ENCODE measurements at regions not wholly inside any gene's neighbourhood (a gene's known extent, or its start where the extent isn't known, plus 50 kb on each side); places are given as distances from the start of the nearest gene placed in this dataset.

DNA sequence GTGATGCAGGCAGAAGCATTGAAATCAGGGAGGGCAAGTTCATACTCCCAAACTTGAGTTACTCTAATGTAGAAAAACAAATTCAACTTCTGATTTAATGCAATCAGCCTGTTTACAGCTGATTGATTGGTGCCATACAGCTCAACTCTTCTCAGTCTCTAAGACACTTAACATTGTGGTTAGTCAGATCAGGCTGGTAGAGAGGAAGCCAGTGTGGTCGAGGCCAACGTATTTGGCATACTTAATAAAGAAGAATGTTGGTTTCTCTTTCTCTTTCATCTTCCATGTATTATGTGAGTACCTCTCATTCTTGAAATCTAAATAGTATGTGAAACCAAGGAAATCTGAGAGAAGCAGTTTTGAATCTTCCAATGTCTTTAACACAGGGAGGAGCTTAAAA, 255.0 kb upstream of the SLITRK1 start:
- H3K4me3 ChIP-seq (replicated peaks; ENCODE audit: insufficient read depth, low read length): no peak overlapping the region

GRCh38 chr13:84136582-84136981, 254.3 kb upstream of the SLITRK1 start:
- no peak for DNase-seq (ENCODE audit: low read depth in 1 of 2, low spot score in 1 of 2)
- Histone ChIP-seq H3K4me3 (replicated peaks; ENCODE audit: insufficient read depth, low read length) (no peak overlapping the region), H3K27me3 (ENCODE audit: insufficient read depth, poor library complexity, severe bottlenecking) (no peaks in the 10 kb centered on the region), H3K27ac (replicated peaks) (no peak overlapping the region)
- TF ChIP-seq CTCF (IDR thresholded peaks at IDR 0.05; ENCODE audit: insufficient read depth, low read length) (no peak), GABPA (IDR thresholded peaks at IDR 0.05; ENCODE audit: low read depth) (no peak), POLR2AphosphoS5 (IDR thresholded peaks at IDR 0.05; ENCODE audit: low read depth) (no peak), SPI1 (IDR thresholded peaks at IDR 0.05; ENCODE audit: borderline replicate concordance, low read depth) (no peak), REST (IDR thresholded peaks at IDR 0.05; ENCODE audit: insufficient replicate concordance, low read depth) (no peak)

More for the DNA sequence above, 255.0 kb upstream of the SLITRK1 start:
- Histone ChIP-seq H3K27me3 (ENCODE audit: insufficient read depth, poor library complexity, severe bottlenecking) (no peaks in the 10 kb centered on the region), H3K27ac (replicated peaks) (no peak overlapping the region)
- no peak for TF ChIP-seq SPI1 (IDR thresholded peaks at IDR 0.05; ENCODE audit: borderline replicate concordance, low read depth)
- no peak for TF ChIP-seq POLR2AphosphoS5 (IDR thresholded peaks at IDR 0.05; ENCODE audit: low read depth)
- no peak for DNase-seq (ENCODE audit: low read depth in 1 of 2, low spot score in 1 of 2)

- TF ChIP-seq GABPA (IDR thresholded peaks at IDR 0.05; ENCODE audit: low read depth) (no peak), POLR2AphosphoS5 (IDR thresholded peaks at IDR 0.05; ENCODE audit: low read depth) (no peak)
- DNase-seq (ENCODE audit: low read depth in 1 of 2, low spot score in 1 of 2): no peak
Measured at GRCh38 chr13:84132491-84132890, 250.2 kb upstream of the SLITRK1 start.

DNA sequence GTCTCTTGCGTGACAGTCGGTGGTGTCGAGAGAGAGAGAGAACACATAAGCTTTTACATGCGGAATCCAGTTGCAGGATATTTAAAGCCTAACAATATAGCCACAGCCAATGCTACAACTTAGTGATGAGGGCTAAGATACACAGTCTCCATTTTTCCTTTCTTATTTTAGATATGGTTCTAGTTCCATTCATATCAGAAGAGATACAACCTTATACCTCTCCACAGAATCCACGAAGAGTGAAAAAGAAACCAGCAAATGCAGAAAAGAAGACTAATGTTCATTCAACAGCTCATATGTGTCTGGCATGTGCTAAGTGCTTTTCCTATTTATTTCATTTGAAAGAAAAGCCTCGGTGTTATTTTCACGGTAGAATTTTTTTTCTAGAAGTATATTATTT, 249.0 kb upstream of the SLITRK1 start:
- Histone ChIP-seq H3K27ac (replicated peaks) (no peak overlapping the region), H3K27me3 (ENCODE audit: insufficient read depth, poor library complexity, severe bottlenecking) (no peaks in the 10 kb centered on the region), H3K4me3 (replicated peaks; ENCODE audit: insufficient read depth, low read length) (no peak overlapping the region)
- TF ChIP-seq GABPA (IDR thresholded peaks at IDR 0.05; ENCODE audit: low read depth) (no peak), REST (IDR thresholded peaks at IDR 0.05; ENCODE audit: insufficient replicate concordance, low read depth) (no peak), SPI1 (IDR thresholded peaks at IDR 0.05; ENCODE audit: borderline replicate concordance, low read depth) (no peak), POLR2AphosphoS5 (IDR thresholded peaks at IDR 0.05; ENCODE audit: low read depth) (no peak), CTCF (IDR thresholded peaks at IDR 0.05; ENCODE audit: insufficient read depth, low read length) (no peak)
- no peak for DNase-seq (ENCODE audit: low read depth in 1 of 2, low spot score in 1 of 2)

More at GRCh38 chr13:84132491-84132890, 250.2 kb upstream of the SLITRK1 start:
- H3K27me3 ChIP-seq (ENCODE audit: insufficient read depth, poor library complexity, severe bottlenecking): no peaks in the 10 kb centered on the region
- no peak overlapping the region for H3K4me3 ChIP-seq (replicated peaks; ENCODE audit: insufficient read depth, low read length)
- no peak overlapping the region for H3K27ac ChIP-seq (replicated peaks)

- no peak overlapping the region for H3K4me3 ChIP-seq (replicated peaks; ENCODE audit: insufficient read depth, low read length)
- TF ChIP-seq GABPA (IDR thresholded peaks at IDR 0.05; ENCODE audit: low read depth) (no peak), SPI1 (IDR thresholded peaks at IDR 0.05; ENCODE audit: borderline replicate concordance, low read depth) (no peak), POLR2AphosphoS5 (IDR thresholded peaks at IDR 0.05; ENCODE audit: low read depth) (no peak), REST (IDR thresholded peaks at IDR 0.05; ENCODE audit: insufficient replicate concordance, low read depth) (no peak)
- DNase-seq (ENCODE audit: low read depth in 1 of 2, low spot score in 1 of 2): no peak
- no peak overlapping the region for H3K27ac ChIP-seq (replicated peaks)
- no peaks in the 10 kb centered on the region for H3K27me3 ChIP-seq (ENCODE audit: insufficient read depth, poor library complexity, severe bottlenecking)
Measured at GRCh38 chr13:84130495-84131114, 248.3 kb upstream of the SLITRK1 start.
